ENCODE measurements at regions not wholly inside any gene's neighbourhood (a gene's known extent, or its start where the extent isn't known, plus 50 kb on each side); places are given as distances from the start of the nearest gene placed in this dataset.

DNA sequence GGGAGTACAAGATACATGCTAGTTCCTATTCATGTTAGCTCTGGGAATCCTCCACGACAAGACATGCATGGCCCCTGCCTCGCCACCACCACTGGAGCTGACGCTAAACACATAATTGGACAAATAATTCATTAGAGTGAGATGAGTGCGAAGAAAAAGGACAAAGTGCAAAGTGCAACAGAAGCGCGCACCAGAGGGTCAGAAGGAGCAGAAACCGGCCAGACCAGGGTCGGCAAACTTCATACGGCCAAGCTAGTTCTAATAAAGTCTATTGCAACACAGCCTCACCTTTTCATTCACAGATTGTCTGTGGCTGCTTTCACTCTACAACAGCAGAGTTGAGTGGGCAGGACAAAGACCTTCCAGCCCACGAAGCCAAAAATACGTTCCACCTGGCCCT is 266.1 kb upstream of the KLHL29 start:
- H3K9me3 ChIP-seq (ENCODE audit: control insufficient read depth, insufficient read depth, low read length): no peaks in the 10 kb centered on the region
- H3K27ac ChIP-seq (ENCODE audit: low read depth, low read length): no peak overlapping the region
- TF ChIP-seq, protein P1, sequence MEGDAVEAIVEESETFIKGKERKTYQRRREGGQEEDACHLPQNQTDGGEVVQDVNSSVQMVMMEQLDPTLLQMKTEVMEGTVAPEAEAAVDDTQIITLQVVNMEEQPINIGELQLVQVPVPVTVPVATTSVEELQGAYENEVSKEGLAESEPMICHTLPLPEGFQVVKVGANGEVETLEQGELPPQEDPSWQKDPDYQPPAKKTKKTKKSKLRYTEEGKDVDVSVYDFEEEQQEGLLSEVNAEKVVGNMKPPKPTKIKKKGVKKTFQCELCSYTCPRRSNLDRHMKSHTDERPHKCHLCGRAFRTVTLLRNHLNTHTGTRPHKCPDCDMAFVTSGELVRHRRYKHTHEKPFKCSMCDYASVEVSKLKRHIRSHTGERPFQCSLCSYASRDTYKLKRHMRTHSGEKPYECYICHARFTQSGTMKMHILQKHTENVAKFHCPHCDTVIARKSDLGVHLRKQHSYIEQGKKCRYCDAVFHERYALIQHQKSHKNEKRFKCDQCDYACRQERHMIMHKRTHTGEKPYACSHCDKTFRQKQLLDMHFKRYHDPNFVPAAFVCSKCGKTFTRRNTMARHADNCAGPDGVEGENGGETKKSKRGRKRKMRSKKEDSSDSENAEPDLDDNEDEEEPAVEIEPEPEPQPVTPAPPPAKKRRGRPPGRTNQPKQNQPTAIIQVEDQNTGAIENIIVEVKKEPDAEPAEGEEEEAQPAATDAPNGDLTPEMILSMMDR (IDR thresholded peaks at IDR 0.05; ENCODE audit: low read depth, low read length, poor library complexity, severe bottlenecking): no peak
- TF ChIP-seq EZH2phosphoT487 (IDR thresholded peaks at IDR 0.05; ENCODE audit: borderline replicate concordance, low read length): no peak
- H4K20me1 ChIP-seq (ENCODE audit: control insufficient read depth, insufficient read depth, low read depth, low read length): no peaks in the 10 kb centered on the region
- H3K4me2 ChIP-seq (ENCODE audit: low read length): no peak overlapping the region
- H3K9me2 ChIP-seq (replicated peaks; ENCODE audit: control insufficient read depth, low read length): no peaks in the 10 kb centered on the region
- no peaks in the 10 kb centered on the region for H3K79me2 ChIP-seq (ENCODE audit: control insufficient read depth, low read length)
- H3K36me3 ChIP-seq (ENCODE audit: control insufficient read depth, low read length): no peaks in the 10 kb centered on the region
- no peaks in the 10 kb centered on the region for H3K27me3 ChIP-seq (ENCODE audit: control insufficient read depth, low read length)
- H3F3A ChIP-seq (ENCODE audit: control insufficient read depth, insufficient read depth): no peaks in the 10 kb centered on the region
- H3K4me1 ChIP-seq (ENCODE audit: control insufficient read depth, low read length): no peaks in the 10 kb centered on the region
- H3K4me3 ChIP-seq (ENCODE audit: low read length): no peak overlapping the region

DNA sequence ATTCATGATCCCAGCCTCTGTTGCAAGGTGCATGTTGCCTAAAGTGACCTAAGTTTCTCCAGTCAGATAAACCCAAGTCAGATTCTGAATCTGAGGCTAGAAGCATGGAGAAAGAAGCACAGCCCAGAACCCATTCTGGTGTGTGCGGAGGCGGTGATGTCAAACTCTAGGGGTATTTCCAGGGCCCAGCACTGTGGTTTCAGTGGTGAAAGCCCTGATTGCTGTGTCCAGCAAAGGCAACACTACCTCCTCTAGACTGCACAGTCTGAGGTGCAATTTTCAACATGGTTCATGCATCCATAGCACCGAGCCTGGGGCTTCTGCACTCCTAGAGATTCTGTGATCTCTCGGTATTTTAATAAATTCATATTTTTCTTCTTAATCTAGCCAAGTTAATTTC is 264.8 kb upstream of the KLHL29 start:
- Histone ChIP-seq H3K27me3 (ENCODE audit: control insufficient read depth, low read length) (no peaks in the 10 kb centered on the region), H3K4me1 (ENCODE audit: control insufficient read depth, low read length) (no peaks in the 10 kb centered on the region), H3F3A (ENCODE audit: control insufficient read depth, insufficient read depth) (no peaks in the 10 kb centered on the region), H3K4me3 (ENCODE audit: low read length) (no peak overlapping the region), H3K27ac (ENCODE audit: low read depth, low read length) (no peak overlapping the region), H4K20me1 (ENCODE audit: control insufficient read depth, insufficient read depth, low read depth, low read length) (no peaks in the 10 kb centered on the region), H3K36me3 (ENCODE audit: control insufficient read depth, low read length) (no peaks in the 10 kb centered on the region), H3K9me2 (replicated peaks; ENCODE audit: control insufficient read depth, low read length) (no peaks in the 10 kb centered on the region), H3K4me2 (ENCODE audit: low read length) (no peak overlapping the region), H3K9me3 (ENCODE audit: control insufficient read depth, insufficient read depth, low read length) (no peaks in the 10 kb centered on the region), H3K79me2 (ENCODE audit: control insufficient read depth, low read length) (no peaks in the 10 kb centered on the region)
- no peak for TF ChIP-seq EZH2phosphoT487 (IDR thresholded peaks at IDR 0.05; ENCODE audit: borderline replicate concordance, low read length)

DNA sequence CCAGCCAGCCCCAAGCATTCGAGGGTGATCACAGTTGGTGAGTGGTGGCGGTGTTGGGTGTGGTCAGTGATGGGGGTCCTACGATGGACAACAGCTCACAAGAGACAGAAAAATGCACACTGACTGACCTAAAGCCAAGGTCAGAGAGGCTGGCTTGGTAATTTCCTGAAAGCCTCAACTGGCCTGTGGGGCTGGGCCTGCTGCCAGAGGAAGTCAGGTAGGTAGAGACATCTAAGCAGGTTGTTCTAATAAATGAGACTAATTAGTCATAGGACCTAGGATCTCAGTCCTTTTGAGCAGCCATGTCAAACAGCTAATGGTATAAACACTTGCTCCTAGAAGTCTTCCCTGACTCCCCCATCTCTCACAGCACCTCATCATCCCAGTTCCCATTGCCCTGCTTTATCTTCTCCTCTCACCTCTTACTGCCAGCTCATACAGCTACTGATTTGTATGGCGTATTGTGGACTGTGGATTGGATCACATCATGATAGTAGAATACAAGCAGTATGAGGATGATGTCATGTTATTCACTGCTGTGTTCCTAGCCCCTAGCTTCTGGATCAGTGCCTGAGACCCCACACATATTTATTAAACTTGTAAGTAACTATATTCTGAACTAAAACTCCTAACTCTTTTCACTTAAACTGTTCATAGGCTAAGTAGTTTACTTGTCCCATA is 262.9 kb upstream of the KLHL29 start:
- H3K79me2 ChIP-seq (ENCODE audit: control insufficient read depth, low read length): no peaks in the 10 kb centered on the region
- no peaks in the 10 kb centered on the region for H3K27me3 ChIP-seq (ENCODE audit: control insufficient read depth, low read length)
- no peak for TF ChIP-seq EZH2phosphoT487 (IDR thresholded peaks at IDR 0.05; ENCODE audit: borderline replicate concordance, low read length)
- no peak overlapping the region for H3K4me3 ChIP-seq (ENCODE audit: low read length)
- H3K9me3 ChIP-seq (ENCODE audit: control insufficient read depth, insufficient read depth, low read length): no peaks in the 10 kb centered on the region
- H4K20me1 ChIP-seq (ENCODE audit: control insufficient read depth, insufficient read depth, low read depth, low read length): no peaks in the 10 kb centered on the region
- no peak overlapping the region for H3K27ac ChIP-seq (ENCODE audit: low read depth, low read length)
- no peaks in the 10 kb centered on the region for H3F3A ChIP-seq (ENCODE audit: control insufficient read depth, insufficient read depth)
- no peaks in the 10 kb centered on the region for H3K9me2 ChIP-seq (replicated peaks; ENCODE audit: control insufficient read depth, low read length)
- H3K4me2 ChIP-seq (ENCODE audit: low read length): no peak overlapping the region
- no peaks in the 10 kb centered on the region for H3K36me3 ChIP-seq (ENCODE audit: control insufficient read depth, low read length)
- H3K4me1 ChIP-seq (ENCODE audit: control insufficient read depth, low read length): no peaks in the 10 kb centered on the region

DNA sequence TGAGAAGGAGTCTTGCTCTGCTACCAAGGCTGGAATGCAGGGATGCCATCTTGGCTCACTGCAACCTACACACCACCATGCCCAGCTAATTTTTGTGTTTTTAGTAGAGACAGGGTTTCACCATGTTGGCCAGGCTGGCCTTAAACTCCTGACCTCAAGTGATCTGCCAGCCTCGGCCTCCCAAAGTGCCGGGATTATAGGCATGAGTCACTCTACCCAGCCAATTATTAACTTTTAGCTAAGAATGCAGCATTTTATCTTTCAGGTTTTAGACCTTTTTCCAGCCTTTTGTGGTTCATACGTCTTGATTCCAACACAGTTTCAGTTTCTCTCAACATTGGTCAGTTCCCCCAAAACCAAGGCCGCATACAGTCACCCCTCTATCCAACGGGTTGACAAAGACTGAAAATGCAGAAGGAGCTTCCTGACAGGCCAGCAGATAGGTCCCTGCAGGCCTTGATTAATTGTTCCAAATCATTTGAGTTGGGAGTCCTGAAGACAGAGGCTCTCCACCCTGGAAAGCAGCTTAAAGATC is 262.2 kb upstream of the KLHL29 start:
- no peaks in the 10 kb centered on the region for H3K9me2 ChIP-seq (replicated peaks; ENCODE audit: control insufficient read depth, low read length)
- H3F3A ChIP-seq (ENCODE audit: control insufficient read depth, insufficient read depth): no peaks in the 10 kb centered on the region
- no peaks in the 10 kb centered on the region for H4K20me1 ChIP-seq (ENCODE audit: control insufficient read depth, insufficient read depth, low read depth, low read length)
- H3K79me2 ChIP-seq (ENCODE audit: control insufficient read depth, low read length): no peaks in the 10 kb centered on the region
- no peak overlapping the region for H3K4me3 ChIP-seq (ENCODE audit: low read length)
- no peak for TF ChIP-seq EZH2phosphoT487 (IDR thresholded peaks at IDR 0.05; ENCODE audit: borderline replicate concordance, low read length)
- TF ChIP-seq, protein P1 (IDR thresholded peaks at IDR 0.05; ENCODE audit: low read depth, low read length, poor library complexity, severe bottlenecking): no peak
- H3K4me2 ChIP-seq (ENCODE audit: low read length): no peak overlapping the region
- H3K36me3 ChIP-seq (ENCODE audit: control insufficient read depth, low read length): no peaks in the 10 kb centered on the region
- no peaks in the 10 kb centered on the region for H3K27me3 ChIP-seq (ENCODE audit: control insufficient read depth, low read length)
- H3K9me3 ChIP-seq (ENCODE audit: control insufficient read depth, insufficient read depth, low read length): no peaks in the 10 kb centered on the region
- no peaks in the 10 kb centered on the region for H3K4me1 ChIP-seq (ENCODE audit: control insufficient read depth, low read length)
- H3K27ac ChIP-seq (ENCODE audit: low read depth, low read length): no peak overlapping the region
